Common myeloid progenitor, CD34-positive (primary cell): ENCODE measurements at regions not wholly inside any gene's neighbourhood (a gene's known extent, or its start where the extent isn't known, plus 50 kb on each side); places are given as distances from the start of the nearest gene placed in this dataset.

ENCODE experiments used
- CTCF ChIA-PET: fragments of 350-600 bp; sonication (Branson Sonifier 250); formaldehyde crosslinking; loops from one replicate; lab custom pipeline; 2021; ENCODE audit warnings: antibody characterized with exemption; lab: Charles Lee
- POLR2A ChIA-PET: fragments of 350-600 bp; sonication (Branson Sonifier 250); formaldehyde crosslinking; loops from one replicate; lab custom pipeline; 2021; ENCODE audit warnings: antibody characterized with exemption; lab: Charles Lee
- DNase-seq, 3 donors: peaks; one replicate each; pipeline versions ENCODE4 v3.0.0 to v3.0.0-alpha.2; 2013
- H3K27ac ChIP-seq, 2 experiments: 1 replicate in 1 of 2; 2 replicates in 1 of 2; pipeline ENCODE4 v1.7.0; 2013; ENCODE audit warnings: inconsistent platforms in 2 of 2, low read length in 2 of 2, mild to moderate bottlenecking in 2 of 2, low read depth in 1 of 2, moderate library complexity in 1 of 2; ENCODE audit not compliant: severe bottlenecking in 2 of 2, insufficient read depth in 1 of 2, poor library complexity in 1 of 2
- H3K27me3 ChIP-seq, 5 experiments: replicated peaks in 2 of 5; 1 replicate in 3 of 5; 2 replicates in 2 of 5; pipeline versions ENCODE4 v1.6.1 to v1.7.0; 2013; ENCODE audit warnings: low read length in 4 of 5, mild to moderate bottlenecking in 2 of 5, moderate library complexity in 2 of 5, inconsistent platforms in 1 of 5; ENCODE audit not compliant: insufficient read depth in 5 of 5, control insufficient read depth in 4 of 5
- H3K36me3 ChIP-seq, 4 experiments: 1 replicate in 2 of 4; 2 replicates in 2 of 4; pipeline versions ENCODE4 v1.6.1 to v1.7.0; 2013; ENCODE audit warnings: low read length in 3 of 4, control low read depth in 1 of 4, mild to moderate bottlenecking in 1 of 4; ENCODE audit not compliant: control insufficient read depth in 4 of 4, insufficient read depth in 4 of 4
- H3K4me1 ChIP-seq, 4 experiments: 1 replicate in 3 of 4; 2 replicates in 1 of 4; pipeline versions ENCODE4 v1.6.1 to v1.7.1; 2013; ENCODE audit warnings: low read length in 3 of 4, mild to moderate bottlenecking in 3 of 4, control low read depth in 1 of 4, inconsistent platforms in 1 of 4, moderate library complexity in 1 of 4; ENCODE audit not compliant: control insufficient read depth in 4 of 4, insufficient read depth in 4 of 4; ENCODE audit errors: control extremely low read depth in 1 of 4
- H3K4me3 ChIP-seq, 7 experiments: 1 replicate in 4 of 7; 2 replicates in 3 of 7; pipeline versions ENCODE4 v1.5.1 to v1.7.0; 2013; ENCODE audit warnings: mild to moderate bottlenecking in 7 of 7, low read length in 6 of 7, moderate library complexity in 6 of 7, inconsistent platforms in 2 of 7, low read depth in 2 of 7, control low read depth in 1 of 7; ENCODE audit not compliant: insufficient read depth in 4 of 7, control insufficient read depth in 1 of 7; ENCODE audit errors: extremely low read depth in 1 of 7
- H3K9me3 ChIP-seq, 5 experiments: 1 replicate in 4 of 5; 2 replicates in 1 of 5; pipeline versions ENCODE4 v1.6.1 to v1.7.1; 2013; ENCODE audit warnings: low read length in 4 of 5, mild to moderate bottlenecking in 2 of 5, inconsistent platforms in 1 of 5, low read depth in 1 of 5, moderate library complexity in 1 of 5; ENCODE audit not compliant: control insufficient read depth in 4 of 5, insufficient read depth in 2 of 5; ENCODE audit errors: control extremely low read depth in 1 of 5
- WGBS: methylation state at CpG from one replicate; pipeline ENCODE4 v1.1.5; 2013; ENCODE audit not compliant: insufficient coverage; 5-methylcytosine and 5-hydroxymethylcytosine counted together

DNA sequence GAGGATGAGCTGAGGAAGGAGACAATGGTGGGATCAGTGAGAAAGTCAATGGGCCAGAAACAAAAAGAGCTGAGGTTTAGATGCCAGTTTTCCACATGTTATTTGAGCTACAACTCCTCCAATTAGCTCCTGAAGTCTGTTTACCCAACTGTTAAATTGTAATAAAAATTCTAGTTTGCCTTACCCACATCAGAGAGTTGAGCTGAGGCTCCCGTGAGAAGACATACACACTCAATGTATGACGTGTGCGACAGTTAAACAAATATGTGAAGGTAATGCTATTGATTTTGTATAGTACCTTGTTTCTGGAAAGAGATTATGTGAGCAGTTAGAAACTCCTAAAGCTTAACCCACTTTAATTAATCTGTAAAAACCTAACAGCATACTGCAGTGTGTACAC lies 318.1 kb upstream of the GRM7 start:
- DNase-seq, result no peak
- Histone ChIP-seq H3K27ac (no peak overlapping the region), H3K4me3 (no peak overlapping the region), H3K27me3 (no peaks in the 10 kb centered on the region), H3K9me3 (peaks cover 0 to 6% (median 3%) of the 10 kb centered on the region in 5 experiments), H3K4me1 (no peaks in the 10 kb centered on the region), H3K36me3 (no peaks in the 10 kb centered on the region)
- POLR2A ChIA-PET, result no interaction called here
- no CpG with 5 or more reads among the region's 3 CpGs for WGBS
- CTCF ChIA-PET, result interaction anchor here (0.7 to 1.1 kb wide), 2 partner anchors 10 to 18 kb away, joined by 3 read pairs; no protein-coding TSS in a partner anchor

- no peaks in the 10 kb centered on the region for H3K27me3 ChIP-seq
- DNase-seq, result no peak
- no peaks in the 10 kb centered on the region for H3K4me1 ChIP-seq
- no peak overlapping the region for H3K4me3 ChIP-seq
- H3K36me3 ChIP-seq, result no peaks in the 10 kb centered on the region
- H3K27ac ChIP-seq, result no peak overlapping the region
- 100% methylated on average over 3 of the region's 4 CpGs for WGBS
- CTCF ChIA-PET, result no interaction called here
- POLR2A ChIA-PET, result no interaction called here
- H3K9me3 ChIP-seq, result peaks cover 2 to 10% (median 4%) of the 10 kb centered on the region in 5 experiments
Observed at GRCh38 chr3:6549296-6549695, 311.6 kb upstream of the GRM7 start.

DNA sequence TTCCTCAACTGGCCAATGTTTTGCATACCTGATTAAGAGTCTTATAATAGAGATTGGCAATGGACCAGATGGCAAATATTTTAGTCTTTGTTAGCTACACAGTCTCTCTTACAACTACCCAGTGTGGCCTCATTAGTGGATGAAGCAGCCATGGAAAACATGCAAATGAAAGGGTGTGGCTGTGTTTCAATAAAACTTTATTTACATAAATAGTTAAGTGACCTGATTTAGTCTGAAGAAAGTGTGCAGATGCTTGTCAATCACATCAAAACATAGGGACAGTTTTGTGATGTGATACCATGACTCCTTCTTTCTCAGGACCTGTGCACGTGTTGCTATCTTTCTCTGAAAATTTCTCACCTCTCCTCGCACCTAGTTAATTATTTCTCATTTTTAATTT lies 309.8 kb upstream of the GRM7 start:
- no peak for DNase-seq
- CTCF ChIA-PET, result no interaction called here
- no peak overlapping the region for H3K27ac ChIP-seq
- no peak overlapping the region for H3K4me3 ChIP-seq
- no peaks in the 10 kb centered on the region for H3K36me3 ChIP-seq
- no peaks in the 10 kb centered on the region for H3K27me3 ChIP-seq
- peaks cover 2 to 9% (median 4%) of the 10 kb centered on the region in 5 experiments for H3K9me3 ChIP-seq
- POLR2A ChIA-PET, result no interaction called here
- 82% methylated on average over 2 of the region's 2 CpGs for WGBS
- no peaks in the 10 kb centered on the region for H3K4me1 ChIP-seq

DNA sequence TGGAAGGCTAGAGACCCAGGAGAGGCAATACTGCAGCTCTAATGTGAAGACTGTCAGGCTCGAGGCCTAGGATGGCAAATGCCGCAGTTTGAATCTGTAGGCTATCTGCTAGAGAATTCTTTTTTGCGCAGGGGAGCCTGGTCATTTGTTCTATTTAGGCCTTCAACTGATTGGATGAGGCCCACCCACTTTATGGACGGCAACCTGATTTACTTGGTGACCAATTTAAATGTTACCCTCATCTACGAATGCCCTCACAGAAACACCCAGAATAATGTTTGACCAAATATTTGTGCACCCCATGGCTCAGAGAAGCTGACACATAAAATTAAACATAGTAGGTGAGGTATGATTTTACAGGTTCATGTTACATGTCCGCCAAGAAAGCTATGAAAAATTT lies 300.7 kb upstream of the GRM7 start:
- Histone ChIP-seq H3K9me3 (peaks cover 0 to 1% (median 0%) of the 10 kb centered on the region in 5 experiments), H3K27ac (no peak overlapping the region), H3K27me3 (no peaks in the 10 kb centered on the region), H3K36me3 (no peaks in the 10 kb centered on the region), H3K4me1 (no peaks in the 10 kb centered on the region), H3K4me3 (no peak overlapping the region)
- CTCF ChIA-PET, result no interaction called here
- no peak for DNase-seq
- POLR2A ChIA-PET, result no interaction called here
- WGBS, result 100% methylated on average over 5 of the region's 6 CpGs

DNA sequence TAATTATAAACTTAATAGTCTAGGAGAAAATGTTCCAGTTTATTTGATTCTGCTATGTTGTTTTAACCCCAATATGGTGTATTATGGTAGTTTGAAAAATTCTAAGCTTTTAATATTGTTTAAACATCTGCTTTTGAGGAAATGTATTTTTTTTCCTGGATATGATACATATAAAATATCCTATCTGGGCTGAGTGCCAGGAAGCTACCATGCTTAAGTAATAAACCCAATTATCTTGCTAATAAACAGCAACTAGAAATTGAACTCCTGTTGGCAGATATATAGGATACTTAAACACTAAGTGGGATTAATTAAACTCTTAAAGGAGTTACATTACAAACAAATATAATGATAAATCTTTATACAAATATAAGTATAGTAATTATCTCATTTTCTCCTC lies 293.7 kb upstream of the GRM7 start:
- Histone ChIP-seq H3K36me3 (no peaks in the 10 kb centered on the region), H3K9me3 (peaks cover 0 to 3% (median 0%) of the 10 kb centered on the region in 5 experiments), H3K4me1 (no peaks in the 10 kb centered on the region), H3K27ac (no peak overlapping the region), H3K27me3 (no peaks in the 10 kb centered on the region), H3K4me3 (no peak overlapping the region)
- ChIA-PET POLR2A (no interaction called here), CTCF (interaction anchor here (0.6 kb wide), 1 partner anchor 11 kb away, joined by 3 read pairs; no protein-coding TSS in a partner anchor)
- no peak for DNase-seq

DNA sequence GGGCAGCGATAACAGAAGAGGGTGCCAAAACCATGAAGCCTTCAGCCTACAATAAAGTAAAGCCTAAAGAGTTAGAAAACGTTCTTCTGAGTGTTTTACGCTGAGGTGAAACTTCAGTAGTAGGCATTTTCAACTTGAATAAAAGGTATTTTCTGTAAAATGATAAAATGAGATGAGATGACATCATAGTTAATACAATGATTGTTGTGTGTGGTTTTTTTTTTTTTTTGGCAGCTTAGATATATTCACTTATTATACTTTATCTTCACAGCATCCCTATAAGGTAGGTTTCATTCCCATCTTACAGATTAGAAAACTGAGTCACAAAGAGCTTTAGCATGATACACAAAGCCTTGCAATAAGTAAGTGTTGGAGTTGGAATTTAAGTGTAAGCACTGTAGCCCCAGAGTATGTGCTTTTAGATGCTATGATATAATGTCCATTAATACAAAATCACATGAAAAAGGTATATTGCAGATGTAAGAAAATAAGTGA lies 291.9 kb upstream of the GRM7 start:
- DNase-seq, result no peak
- POLR2A ChIA-PET, result no interaction called here
- no CpG with 5 or more reads among the region's 3 CpGs for WGBS

GRCh38 chr3:6571448-6571847 lies 289.5 kb upstream of the GRM7 start:
- Histone ChIP-seq H3K4me1 (no peaks in the 10 kb centered on the region), H3K27ac (no peak overlapping the region), H3K4me3 (no peak overlapping the region), H3K27me3 (no peaks in the 10 kb centered on the region), H3K36me3 (no peaks in the 10 kb centered on the region), H3K9me3 (peaks cover 0 to 1% (median 0%) of the 10 kb centered on the region in 5 experiments)
- CTCF ChIA-PET, result no interaction called here
- 100% methylated on average over 2 of the region's 3 CpGs for WGBS
- POLR2A ChIA-PET, result no interaction called here
- DNase-seq, result no peak

More for the DNA sequence above, 291.9 kb upstream of the GRM7 start:
- H3K4me3 ChIP-seq, result no peak overlapping the region
- H3K9me3 ChIP-seq, result peaks cover 0 to 1% (median 0%) of the 10 kb centered on the region in 5 experiments
- CTCF ChIA-PET, result no interaction called here
- H3K4me1 ChIP-seq, result no peaks in the 10 kb centered on the region
- no peaks in the 10 kb centered on the region for H3K36me3 ChIP-seq
- H3K27me3 ChIP-seq, result no peaks in the 10 kb centered on the region
- H3K27ac ChIP-seq, result no peak overlapping the region
